ENCODE measurements at regions not wholly inside any gene's neighbourhood (a gene's known extent, or its start where the extent isn't known, plus 50 kb on each side); places are given as distances from the start of the nearest gene placed in this dataset.

GRCh38 chr6:9851006-9851405 is 563.9 kb downstream of the TFAP2A start:
- ChIA-PET CTCF (no interaction called here), POLR2A (no interaction called here)
- Histone ChIP-seq H3K9me3 (ENCODE audit: control insufficient read depth in 2 of 3, low read length in 3 of 3) (peaks cover 0 to 34% (median 0%) of the 10 kb centered on the region in 3 experiments), H3K4me1 (ENCODE audit: control insufficient read depth in 2 of 2, insufficient read depth in 2 of 2, low read length in 2 of 2) (no peaks in the 10 kb centered on the region), H3K4me3 (ENCODE audit: low read length) (no peak overlapping the region), H3K27ac (ENCODE audit: low read depth, low read length) (no peak overlapping the region), H3K27me3 (ENCODE audit: control insufficient read depth in 2 of 2, insufficient read depth in 2 of 2, low read length in 2 of 2) (no peaks in the 10 kb centered on the region), H3K36me3 (ENCODE audit: control insufficient read depth in 2 of 3, insufficient read depth in 3 of 3, low read length in 3 of 3) (no peaks in the 10 kb centered on the region)
- intact Hi-C loops (cut with micrococcal nuclease), result no loop called here
- H3K9me3 Mint-ChIP-seq, result peaks cover 13 to 61% (median 39%) of the 10 kb centered on the region in 11 donors
- ATAC-seq, result no peak
- no peak overlapping the region for H3K4me3 Mint-ChIP-seq
- peaks cover 0 to 9% (median 0%) of the 10 kb centered on the region in 5 donors for H3K36me3 Mint-ChIP-seq
- no peak for DNase-seq
- no peak overlapping the region for H3K27ac Mint-ChIP-seq
- no peaks in the 10 kb centered on the region for H3K4me1 Mint-ChIP-seq
- H3K27me3 Mint-ChIP-seq, result no peaks in the 10 kb centered on the region

GRCh38 chr6:9848094-9848493 is 566.8 kb downstream of the TFAP2A start:
- Histone ChIP-seq H3K4me3 (ENCODE audit: low read length) (no peak overlapping the region), H3K4me1 (ENCODE audit: control insufficient read depth in 2 of 2, insufficient read depth in 2 of 2, low read length in 2 of 2) (no peaks in the 10 kb centered on the region), H3K27ac (ENCODE audit: low read depth, low read length) (no peak overlapping the region), H3K27me3 (ENCODE audit: control insufficient read depth in 2 of 2, insufficient read depth in 2 of 2, low read length in 2 of 2) (no peaks in the 10 kb centered on the region), H3K9me3 (ENCODE audit: control insufficient read depth in 2 of 3, low read length in 3 of 3) (peaks cover 0 to 34% (median 0%) of the 10 kb centered on the region in 3 experiments), H3K36me3 (ENCODE audit: control insufficient read depth in 2 of 3, insufficient read depth in 3 of 3, low read length in 3 of 3) (no peaks in the 10 kb centered on the region)
- no peaks in the 10 kb centered on the region for H3K27me3 Mint-ChIP-seq
- ATAC-seq (no peak), DNase-seq (no peak)
- intact Hi-C loops (cut with micrococcal nuclease), result no loop called here
- peaks cover 12 to 51% (median 25%) of the 10 kb centered on the region in 11 donors for H3K9me3 Mint-ChIP-seq
- CTCF ChIA-PET, result no interaction called here
- H3K36me3 Mint-ChIP-seq, result peaks cover 0 to 9% (median 0%) of the 10 kb centered on the region in 5 donors
- POLR2A ChIA-PET, result no interaction called here
- no peaks in the 10 kb centered on the region for H3K4me1 Mint-ChIP-seq
- no peak overlapping the region for H3K27ac Mint-ChIP-seq
- no peak overlapping the region for H3K4me3 Mint-ChIP-seq

- no peaks in the 10 kb centered on the region for H3K4me1 ChIP-seq (ENCODE audit: control insufficient read depth in 2 of 2, insufficient read depth in 2 of 2, low read length in 2 of 2)
- H3K27ac ChIP-seq (ENCODE audit: low read depth, low read length), result no peak overlapping the region
- peaks cover 0 to 11% (median 0%) of the 10 kb centered on the region in 3 experiments for H3K9me3 ChIP-seq (ENCODE audit: control insufficient read depth in 2 of 3, low read length in 3 of 3)
- H3K27me3 ChIP-seq (ENCODE audit: control insufficient read depth in 2 of 2, insufficient read depth in 2 of 2, low read length in 2 of 2), result peaks cover 0 to 3% of the 10 kb centered on the region in 2 donors
- no peak for DNase-seq
- ChIA-PET POLR2A (no interaction called here), CTCF (no interaction called here)
- Mint-ChIP-seq H3K27ac (no peak overlapping the region), H3K27me3 (no peaks in the 10 kb centered on the region), H3K4me3 (no peak overlapping the region), H3K4me1 (no peaks in the 10 kb centered on the region), H3K9me3 (peaks cover 2 to 22% (median 15%) of the 10 kb centered on the region in 11 donors), H3K36me3 (peaks cover 0 to 3% (median 0%) of the 10 kb centered on the region in 5 donors)
- no peak overlapping the region for H3K4me3 ChIP-seq (ENCODE audit: low read length)
- intact Hi-C loops (cut with micrococcal nuclease), result no loop called here
- ATAC-seq, result no peak
- no peaks in the 10 kb centered on the region for H3K36me3 ChIP-seq (ENCODE audit: control insufficient read depth in 2 of 3, insufficient read depth in 3 of 3, low read length in 3 of 3)
Observed at GRCh38 chr6:9841886-9842725, 572.8 kb downstream of the TFAP2A start.

- no peak overlapping the region for H3K27ac Mint-ChIP-seq
- intact Hi-C loops (cut with micrococcal nuclease), result no loop called here
Observed at GRCh38 chr6:9834233-9834632, 580.6 kb downstream of the TFAP2A start.

GRCh38 chr6:9831783-9832182 is 583.1 kb downstream of the TFAP2A start:
- H3K4me3 ChIP-seq (ENCODE audit: low read length), result no peak overlapping the region
- no peaks in the 10 kb centered on the region for H3K27me3 Mint-ChIP-seq
- no peak overlapping the region for H3K4me3 Mint-ChIP-seq
- H3K9me3 ChIP-seq (ENCODE audit: control insufficient read depth in 2 of 3, low read length in 3 of 3), result no peaks in the 10 kb centered on the region
- DNase-seq, result no peak
- H3K4me1 Mint-ChIP-seq, result no peaks in the 10 kb centered on the region
- no peak overlapping the region for H3K27ac ChIP-seq (ENCODE audit: low read depth, low read length)
- no peak overlapping the region for H3K27ac Mint-ChIP-seq
- intact Hi-C loops (cut with micrococcal nuclease), result no loop called here
- H3K36me3 ChIP-seq (ENCODE audit: control insufficient read depth in 2 of 3, insufficient read depth in 3 of 3, low read length in 3 of 3), result no peaks in the 10 kb centered on the region
- no peaks in the 10 kb centered on the region for H3K4me1 ChIP-seq (ENCODE audit: control insufficient read depth in 2 of 2, insufficient read depth in 2 of 2, low read length in 2 of 2)
- H3K27me3 ChIP-seq (ENCODE audit: control insufficient read depth in 2 of 2, insufficient read depth in 2 of 2, low read length in 2 of 2), result no peaks in the 10 kb centered on the region
- peaks cover 0 to 11% (median 4%) of the 10 kb centered on the region in 11 donors for H3K9me3 Mint-ChIP-seq
- no peak for ATAC-seq
- H3K36me3 Mint-ChIP-seq, result no peaks in the 10 kb centered on the region
- CTCF ChIA-PET, result no interaction called here
- POLR2A ChIA-PET, result no interaction called here

More at GRCh38 chr6:9834233-9834632, 580.6 kb downstream of the TFAP2A start:
- Histone ChIP-seq H3K4me3 (ENCODE audit: low read length) (no peak overlapping the region), H3K36me3 (ENCODE audit: control insufficient read depth in 2 of 3, insufficient read depth in 3 of 3, low read length in 3 of 3) (no peaks in the 10 kb centered on the region), H3K4me1 (ENCODE audit: control insufficient read depth in 2 of 2, insufficient read depth in 2 of 2, low read length in 2 of 2) (no peaks in the 10 kb centered on the region), H3K9me3 (ENCODE audit: control insufficient read depth in 2 of 3, low read length in 3 of 3) (no peaks in the 10 kb centered on the region), H3K27me3 (ENCODE audit: control insufficient read depth in 2 of 2, insufficient read depth in 2 of 2, low read length in 2 of 2) (peaks cover 0 to 3% of the 10 kb centered on the region in 2 donors), H3K27ac (ENCODE audit: low read depth, low read length) (no peak overlapping the region)
- Mint-ChIP-seq H3K36me3 (no peaks in the 10 kb centered on the region), H3K9me3 (peaks cover 0 to 18% (median 8%) of the 10 kb centered on the region in 11 donors), H3K27me3 (no peaks in the 10 kb centered on the region), H3K4me1 (no peaks in the 10 kb centered on the region), H3K4me3 (no peak overlapping the region)
- POLR2A ChIA-PET, result no interaction called here
- DNase-seq (no peak), ATAC-seq (no peak)
- CTCF ChIA-PET, result no interaction called here

- DNase-seq (no peak), ATAC-seq (no peak)
- Mint-ChIP-seq H3K27me3 (no peaks in the 10 kb centered on the region), H3K9me3 (peaks cover 0 to 11% (median 2%) of the 10 kb centered on the region in 11 donors), H3K4me3 (no peak overlapping the region), H3K36me3 (no peaks in the 10 kb centered on the region), H3K27ac (no peak overlapping the region), H3K4me1 (no peaks in the 10 kb centered on the region)
- CTCF ChIA-PET, result no interaction called here
- H3K4me1 ChIP-seq (ENCODE audit: control insufficient read depth in 2 of 2, insufficient read depth in 2 of 2, low read length in 2 of 2), result no peaks in the 10 kb centered on the region
- H3K27me3 ChIP-seq (ENCODE audit: control insufficient read depth in 2 of 2, insufficient read depth in 2 of 2, low read length in 2 of 2), result no peaks in the 10 kb centered on the region
- no peaks in the 10 kb centered on the region for H3K36me3 ChIP-seq (ENCODE audit: control insufficient read depth in 2 of 3, insufficient read depth in 3 of 3, low read length in 3 of 3)
- H3K9me3 ChIP-seq (ENCODE audit: control insufficient read depth in 2 of 3, low read length in 3 of 3), result no peaks in the 10 kb centered on the region
- intact Hi-C loops (cut with micrococcal nuclease), result no loop called here
- H3K4me3 ChIP-seq (ENCODE audit: low read length), result no peak overlapping the region
- POLR2A ChIA-PET, result no interaction called here
- H3K27ac ChIP-seq (ENCODE audit: low read depth, low read length), result no peak overlapping the region
Observed at GRCh38 chr6:9830808-9831207, 584.1 kb downstream of the TFAP2A start.

GRCh38 chr6:9825526-9825925 is 589.3 kb downstream of the TFAP2A start:
- POLR2A ChIA-PET, result no interaction called here
- no peaks in the 10 kb centered on the region for H3K4me1 Mint-ChIP-seq
- CTCF ChIA-PET, result no interaction called here

More at GRCh38 chr6:9825526-9825925, 589.3 kb downstream of the TFAP2A start:
- H3K4me3 Mint-ChIP-seq, result no peak overlapping the region
- DNase-seq, result no peak
- no peaks in the 10 kb centered on the region for H3K9me3 ChIP-seq (ENCODE audit: control insufficient read depth in 2 of 3, low read length in 3 of 3)
- no peaks in the 10 kb centered on the region for H3K4me1 ChIP-seq (ENCODE audit: control insufficient read depth in 2 of 2, insufficient read depth in 2 of 2, low read length in 2 of 2)
- no peak for ATAC-seq
- no peaks in the 10 kb centered on the region for H3K27me3 Mint-ChIP-seq
- H3K4me3 ChIP-seq (ENCODE audit: low read length), result no peak overlapping the region
- no peaks in the 10 kb centered on the region for H3K36me3 Mint-ChIP-seq
- no peak overlapping the region for H3K27ac Mint-ChIP-seq
- no peaks in the 10 kb centered on the region for H3K36me3 ChIP-seq (ENCODE audit: control insufficient read depth in 2 of 3, insufficient read depth in 3 of 3, low read length in 3 of 3)
- no peaks in the 10 kb centered on the region for H3K27me3 ChIP-seq (ENCODE audit: control insufficient read depth in 2 of 2, insufficient read depth in 2 of 2, low read length in 2 of 2)
- intact Hi-C loops (cut with micrococcal nuclease), result no loop called here
- H3K27ac ChIP-seq (ENCODE audit: low read depth, low read length), result no peak overlapping the region
- peaks cover 0 to 4% (median 3%) of the 10 kb centered on the region in 11 donors for H3K9me3 Mint-ChIP-seq
